HUDEP-2 (cell line): ENCODE measurements at regions not wholly inside any gene's neighbourhood (a gene's known extent, or its start where the extent isn't known, plus 50 kb on each side); places are given as distances from the start of the nearest gene placed in this dataset.
"Not testable (repeated sequence)": the region's sequence is repeated elsewhere in the genome, so short reads cannot be mapped to it uniquely, and the experiment has no call there.

Experiments used
- DNase-seq, 76 experiments: peaks; one replicate each; lab custom pipeline; 2025; ENCODE audit not compliant: unreplicated experiment in 76 of 76; lab: John Stamatoyannopoulos, UW

- DNase-seq, result no peak
Measured at GRCh38 chr6:97778290-97779038, 495.4 kb upstream of the MMS22L start.

GRCh38 chr6:97779039-97779766 lies 496.2 kb upstream of the MMS22L start:
- not testable (repeated sequence) for DNase-seq

- DNase-seq, result no peak
Measured at GRCh38 chr6:97790926-97791590, 508.0 kb upstream of the MMS22L start.

- DNase-seq, result no peak
Measured at GRCh38 chr6:97805596-97805995, 522.6 kb upstream of the MMS22L start.

- no peak for DNase-seq
Measured at GRCh38 chr6:97812940-97813339, 529.9 kb upstream of the MMS22L start.

- DNase-seq, result no peak
Measured at GRCh38 chr6:97813889-97814567, 531.0 kb upstream of the MMS22L start.

GRCh38 chr6:97815301-97815812 lies 532.3 kb upstream of the MMS22L start:
- DNase-seq, result no peak

GRCh38 chr6:97816526-97816925 lies 533.5 kb upstream of the MMS22L start:
- no peak for DNase-seq

- DNase-seq, result no peak
Measured at GRCh38 chr6:97819710-97820109, 536.7 kb upstream of the MMS22L start.

GRCh38 chr6:97820400-97820799 lies 537.4 kb upstream of the MMS22L start:
- DNase-seq, result no peak

- no peak for DNase-seq
Measured at GRCh38 chr6:97822632-97823031, 539.6 kb upstream of the MMS22L start.

- DNase-seq, result no peak
Measured at GRCh38 chr6:97841763-97842162, 558.7 kb upstream of the MMS22L start.

- DNase-seq, result no peak
Measured at GRCh38 chr6:97842521-97842920, 559.5 kb upstream of the MMS22L start.

- DNase-seq, result no peak
Measured at GRCh38 chr6:97849390-97849789, 566.4 kb upstream of the MMS22L start.

- no peak for DNase-seq
Measured at GRCh38 chr6:97850458-97851212, 567.6 kb upstream of the MMS22L start.

GRCh38 chr6:97863697-97864096 lies 580.7 kb upstream of the MMS22L start:
- no peak for DNase-seq

- no peak for DNase-seq
Measured at GRCh38 chr6:97864366-97864765, 581.4 kb upstream of the MMS22L start.

GRCh38 chr6:97864826-97865225 lies 581.8 kb upstream of the MMS22L start:
- no peak for DNase-seq

- no peak for DNase-seq
Measured at GRCh38 chr6:97865612-97866011, 582.6 kb upstream of the MMS22L start.

GRCh38 chr6:97866616-97867015 lies 583.6 kb upstream of the MMS22L start:
- no peak for DNase-seq
